ENCODE measurements at regions not wholly inside any gene's neighbourhood (a gene's known extent, or its start where the extent isn't known, plus 50 kb on each side); places are given as distances from the start of the nearest gene placed in this dataset.

GRCh38 chr2:19409046-19409445 lies 50.6 kb upstream of the OSR1 start:
- WGBS, 4 donors: 46 to 67% (median 57%) methylated on average over 2 of the region's 2 CpGs
- no peak for TF ChIP-seq POLR2A (IDR thresholded peaks at IDR 0.05)
- TF ChIP-seq CTCF (IDR thresholded peaks at IDR 0.05): no peak
- Histone ChIP-seq H3K27me3 (no peaks in the 10 kb centered on the region), H3K9me3 (peaks cover 0 to 21% (median 7%) of the 10 kb centered on the region in 12 donors), H3K4me3 (no peak overlapping the region), H3K36me3 (no peaks in the 10 kb centered on the region), H3K4me1 (peaks cover 0 to 5% (median 0%) of the 10 kb centered on the region in 12 donors), H3K27ac (no peak overlapping the region)
- DNase-seq (no peak), ATAC-seq (peak in 1 of 4 donors; percentile 59)
- intact Hi-C loops (cut with DNase I): no loop called here

DNA sequence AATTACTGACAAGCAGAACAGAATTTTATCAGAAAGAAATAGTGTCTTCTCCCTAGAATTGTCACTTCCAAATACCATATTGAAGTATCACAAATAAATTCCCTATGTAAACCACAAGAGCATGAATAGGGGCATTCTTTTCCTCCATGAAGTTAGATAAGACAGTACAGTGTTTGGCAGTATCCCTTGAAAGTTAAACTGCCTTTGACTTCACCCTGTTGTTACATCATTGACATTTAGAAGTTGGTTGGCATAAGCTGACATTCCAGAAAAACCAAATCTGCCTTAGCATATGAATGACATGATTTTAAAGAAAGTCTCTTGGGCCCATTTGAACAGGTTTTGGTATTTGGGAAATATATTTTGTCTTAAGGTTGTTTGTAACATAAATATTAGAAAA lies 50.2 kb upstream of the OSR1 start:
- H3K4me1 ChIP-seq: peaks cover 0 to 5% (median 0%) of the 10 kb centered on the region in 12 donors
- H3K36me3 ChIP-seq: no peaks in the 10 kb centered on the region
- intact Hi-C loops (cut with DNase I): no loop called here
- no peaks in the 10 kb centered on the region for H3K27me3 ChIP-seq
- no peak for DNase-seq
- no peak overlapping the region for H3K27ac ChIP-seq
- H3K4me3 ChIP-seq: no peak overlapping the region
- H3K9me3 ChIP-seq: peaks cover 0 to 18% (median 7%) of the 10 kb centered on the region in 12 donors
- TF ChIP-seq CTCF (IDR thresholded peaks at IDR 0.05) (no peak), POLR2A (IDR thresholded peaks at IDR 0.05) (no peak)
- peak in 1 of 4 donors; percentile 31 for ATAC-seq
